Cerebellar nuclear complex (tissue), 1 donor: ENCODE measurements at regions not wholly inside any gene's neighbourhood (a gene's known extent, or its start where the extent isn't known, plus 50 kb on each side); places are given as distances from the start of the nearest gene placed in this dataset.

Experiments used
- DNase-seq, 2 experiments: peaks; one replicate each; lab custom pipeline; 2025; lab: John Stamatoyannopoulos, UW

DNA sequence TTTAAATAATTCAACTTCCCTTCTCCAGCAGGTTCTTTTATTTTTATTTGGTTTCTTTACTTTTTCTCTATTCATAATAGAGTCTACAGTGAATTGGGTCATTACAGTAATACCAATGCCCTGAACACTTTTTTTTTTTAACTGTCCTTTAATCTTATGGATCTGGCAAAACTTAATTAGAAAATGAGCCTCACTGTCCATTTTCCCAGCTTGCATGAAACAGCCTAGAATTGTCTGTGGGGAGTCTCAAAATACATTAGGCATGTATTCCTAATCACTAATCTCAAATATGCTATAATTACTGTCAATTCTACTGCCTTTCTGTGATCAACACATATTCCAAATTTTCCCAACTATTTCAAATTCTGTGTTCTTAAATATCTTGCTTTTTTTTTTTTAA, 406.8 kb downstream of the ANXA1 start:
- DNase-seq = no peak

DNA sequence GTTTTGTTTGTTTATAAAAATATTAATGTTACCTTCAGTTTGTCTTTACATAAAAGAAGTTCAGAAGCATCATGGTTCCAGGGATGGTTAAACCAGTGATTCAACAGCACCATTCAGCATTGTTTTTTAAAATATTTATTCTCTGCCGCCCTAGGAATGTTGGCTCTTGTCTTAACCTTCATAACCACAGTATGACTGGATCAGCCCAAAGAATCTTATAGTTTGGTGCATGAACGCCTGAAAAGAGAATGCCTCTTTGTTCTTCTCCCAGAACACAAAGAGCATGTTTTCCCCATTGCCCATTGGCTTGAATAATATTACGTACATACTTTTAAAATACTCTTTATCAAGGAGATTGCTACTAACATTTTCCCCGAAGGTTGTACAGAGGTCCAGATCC, 413.4 kb downstream of the ANXA1 start:
- no peak for DNase-seq

DNA sequence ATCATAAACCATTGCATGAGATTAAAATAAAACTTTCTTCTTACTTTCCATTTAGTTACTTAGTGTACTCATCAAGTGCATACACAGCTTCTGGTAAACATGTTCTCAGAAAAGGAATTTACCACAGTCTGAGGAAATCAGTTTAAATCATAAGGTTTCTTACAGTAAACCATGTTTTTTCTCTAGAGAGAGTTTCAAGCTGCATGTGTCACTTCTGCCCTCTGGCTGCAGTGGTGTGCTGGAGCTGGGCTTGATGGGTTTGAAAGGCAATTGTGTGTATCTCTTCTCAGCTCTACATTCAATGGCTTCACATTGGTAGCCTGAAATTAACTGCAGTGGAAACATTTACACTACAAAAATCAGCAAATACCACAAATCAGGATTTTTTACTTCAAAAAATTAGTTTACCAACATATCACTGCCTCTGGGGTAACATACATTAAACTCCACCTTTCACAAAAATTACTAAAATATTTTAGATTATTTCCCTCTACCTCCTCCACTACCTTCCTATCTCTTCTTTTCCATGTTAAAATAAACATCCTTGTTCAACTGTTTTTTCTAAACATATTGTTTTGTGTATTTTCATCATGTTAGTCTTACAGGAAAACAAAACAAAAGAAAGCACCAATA, 414.3 kb downstream of the ANXA1 start:
- DNase-seq = no peak

DNA sequence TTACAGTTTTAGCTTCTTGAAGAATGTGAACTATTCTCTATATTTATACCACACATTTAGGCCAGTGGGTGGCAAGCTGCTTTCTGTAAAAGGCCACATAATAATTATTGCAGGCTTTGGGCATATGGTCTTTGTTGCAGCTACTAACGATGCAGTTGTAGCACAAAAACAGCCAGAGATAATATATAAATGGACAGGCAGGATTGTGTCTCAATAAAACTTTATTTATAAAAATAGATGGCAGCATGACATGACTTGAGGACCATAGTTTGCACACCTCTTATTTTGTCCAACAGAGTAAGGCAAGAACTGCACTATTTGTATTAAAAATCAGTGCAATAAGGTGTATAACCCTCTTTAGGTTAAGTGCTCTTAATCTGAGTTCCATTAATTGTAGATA, 415.0 kb downstream of the ANXA1 start:
- DNase-seq = no peak

DNA sequence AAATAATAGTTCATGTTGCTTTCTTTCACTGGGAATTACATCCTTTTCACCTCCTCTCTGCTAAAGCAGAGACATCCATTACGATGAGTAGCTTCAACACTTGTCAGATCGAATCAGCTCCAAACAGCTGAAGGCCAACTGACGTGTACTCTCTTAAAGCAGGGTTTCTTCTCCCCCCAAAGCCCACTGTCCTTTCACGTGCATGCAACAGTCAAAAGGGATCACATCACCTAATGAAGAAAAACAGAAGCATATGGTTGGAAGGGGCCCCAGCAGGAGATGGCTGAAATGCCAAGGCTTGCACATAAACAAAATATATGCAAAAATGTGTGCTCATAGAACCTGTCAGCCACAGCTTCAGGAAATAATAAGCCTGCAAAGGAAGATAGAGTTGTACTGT, 421.6 kb downstream of the ANXA1 start:
- peak; percentile 32 to 38 for DNase-seq

DNA sequence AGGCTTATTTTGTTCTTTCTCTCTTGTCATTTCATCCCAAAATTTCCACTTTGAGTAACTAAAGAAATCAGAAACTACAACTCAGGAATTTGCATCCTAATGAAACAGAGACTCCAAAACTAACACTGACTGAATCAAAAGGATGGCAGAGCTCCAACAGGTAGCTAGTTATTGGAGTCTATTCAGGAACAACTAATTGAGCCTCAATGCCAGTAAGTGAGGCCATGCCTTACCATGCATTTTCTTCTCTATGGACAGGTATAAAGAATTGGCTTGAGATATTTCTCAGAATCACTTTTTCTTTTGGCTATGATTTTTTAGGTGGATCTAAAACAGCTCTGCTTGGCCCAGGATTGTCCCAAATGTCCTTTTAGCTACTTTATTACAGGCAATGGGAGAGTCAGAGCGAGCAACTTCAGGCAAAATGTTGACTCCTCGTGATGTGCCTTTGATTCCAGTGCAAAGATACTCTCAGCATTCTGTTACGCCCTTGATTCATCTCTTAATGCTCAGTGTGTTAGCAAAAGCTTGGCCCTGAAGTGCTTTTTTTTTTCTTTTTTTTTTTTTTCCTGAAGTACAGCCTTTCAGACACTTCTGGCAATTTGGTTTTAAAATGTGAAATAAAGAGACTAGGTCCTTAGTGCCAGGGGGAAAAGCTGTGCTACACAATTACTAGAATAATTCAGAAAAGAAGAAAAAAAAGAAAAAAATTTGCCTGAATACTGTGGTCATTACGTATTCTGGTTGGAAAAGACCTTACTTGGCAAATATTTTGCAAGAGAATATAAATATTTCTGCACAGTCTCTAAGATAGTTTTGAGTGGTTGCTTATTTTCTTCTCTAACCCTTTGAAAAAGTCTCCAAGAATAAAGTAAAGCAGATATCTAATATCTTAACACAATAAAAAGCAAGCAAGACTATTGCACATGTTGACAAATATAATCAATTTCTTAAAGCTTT, 423.7 kb downstream of the ANXA1 start:
- peak in 1 of 2 experiments; percentile 6 for DNase-seq

DNA sequence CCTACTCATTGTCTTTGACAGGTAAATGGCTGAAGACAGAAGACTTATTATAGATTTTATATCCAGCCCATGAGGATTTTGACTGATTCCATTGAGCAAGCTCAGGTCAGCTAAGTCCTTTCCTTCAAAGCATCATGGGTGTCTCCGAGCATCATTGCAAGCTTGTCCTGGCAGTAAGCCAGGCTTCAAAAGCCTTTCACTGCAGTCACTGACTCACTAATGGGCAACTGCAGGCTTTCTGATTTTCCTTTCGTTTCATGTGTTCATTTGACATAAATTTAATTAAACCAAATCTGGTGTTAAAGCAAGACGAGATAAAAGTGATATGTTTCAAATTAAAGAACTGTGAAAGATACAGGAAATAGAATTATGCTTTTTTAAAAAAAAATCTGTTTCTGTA, 426.2 kb downstream of the ANXA1 start:
- no peak for DNase-seq

DNA sequence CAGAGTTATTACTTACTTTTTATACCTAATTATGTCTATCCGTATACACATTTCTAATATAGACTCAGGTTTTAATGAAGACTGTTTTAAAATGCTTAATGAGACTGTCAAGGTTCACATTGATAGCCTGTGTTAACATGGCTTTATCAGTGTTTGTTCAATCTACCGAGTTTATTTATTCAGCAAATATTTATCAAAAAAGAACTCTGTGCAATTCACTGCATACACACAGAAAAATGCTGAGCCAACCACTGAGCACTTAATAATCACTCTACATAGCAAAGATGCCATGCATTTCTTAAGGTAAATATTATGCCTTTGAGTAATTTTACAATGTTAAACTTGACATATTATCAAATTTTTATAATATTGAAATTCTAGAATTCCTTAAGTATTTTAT, 428.2 kb downstream of the ANXA1 start:
- no peak for DNase-seq

DNA sequence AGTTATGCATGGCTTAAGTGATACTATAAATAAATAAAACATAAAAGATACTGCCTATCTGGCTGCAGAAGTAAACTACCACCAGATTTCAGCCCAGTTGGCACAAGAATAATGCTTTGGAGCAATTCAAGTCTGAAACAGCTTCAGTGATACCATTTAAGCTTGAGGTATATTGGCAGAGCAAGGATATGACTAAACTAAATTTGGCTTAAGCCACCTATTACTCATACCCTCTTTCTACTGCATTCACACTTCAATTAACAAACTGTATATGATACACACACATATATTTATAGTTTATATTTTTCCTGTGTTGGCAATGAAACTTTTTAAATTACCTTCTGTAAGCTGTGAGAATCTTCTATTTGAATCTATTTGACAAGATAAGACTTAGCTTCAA, 431.9 kb downstream of the ANXA1 start:
- no peak for DNase-seq

DNA sequence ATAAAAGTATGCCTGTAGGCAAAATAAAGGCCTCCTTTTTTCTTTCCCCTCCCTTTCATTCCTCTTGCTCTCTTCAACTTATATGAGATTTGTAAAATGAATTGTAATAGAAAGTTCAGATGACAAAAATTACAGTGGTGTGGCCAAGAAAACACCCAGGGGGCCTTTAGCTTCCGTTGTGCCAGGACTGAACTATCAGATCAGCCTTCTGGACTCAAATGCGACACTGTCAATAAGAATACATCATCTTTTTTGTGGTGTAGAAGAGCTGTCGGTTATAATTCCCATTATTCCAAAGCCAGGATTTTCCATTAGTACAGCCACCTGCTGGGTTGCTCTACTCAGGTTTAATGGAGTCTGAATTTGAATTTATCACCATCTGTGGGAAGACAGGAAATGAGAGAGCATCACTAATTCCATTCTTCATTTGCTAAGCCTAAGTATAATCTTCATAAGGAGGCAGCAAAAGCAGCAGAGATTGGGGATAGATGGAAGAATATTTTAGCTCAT, 443.4 kb downstream of the ANXA1 start:
- no peak for DNase-seq

DNA sequence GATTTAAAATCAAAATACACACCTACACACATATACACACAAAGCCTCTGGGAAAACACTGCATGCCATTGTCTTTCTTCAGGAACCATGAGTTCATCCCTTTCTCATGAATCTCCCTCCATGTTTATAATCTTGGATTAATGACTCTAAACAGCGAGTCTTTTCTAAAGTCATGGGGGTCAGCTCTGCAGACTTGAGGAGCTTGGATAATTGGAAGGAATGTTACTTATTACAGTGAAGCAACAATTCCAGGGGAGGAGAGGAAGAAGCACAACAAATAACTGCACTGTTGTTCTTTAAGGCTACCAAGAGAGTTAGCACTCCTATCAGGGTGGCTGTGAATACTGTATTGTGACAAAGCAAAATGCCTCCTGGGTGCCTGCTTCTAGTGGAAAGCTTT, 444.7 kb downstream of the ANXA1 start:
- no peak for DNase-seq

DNA sequence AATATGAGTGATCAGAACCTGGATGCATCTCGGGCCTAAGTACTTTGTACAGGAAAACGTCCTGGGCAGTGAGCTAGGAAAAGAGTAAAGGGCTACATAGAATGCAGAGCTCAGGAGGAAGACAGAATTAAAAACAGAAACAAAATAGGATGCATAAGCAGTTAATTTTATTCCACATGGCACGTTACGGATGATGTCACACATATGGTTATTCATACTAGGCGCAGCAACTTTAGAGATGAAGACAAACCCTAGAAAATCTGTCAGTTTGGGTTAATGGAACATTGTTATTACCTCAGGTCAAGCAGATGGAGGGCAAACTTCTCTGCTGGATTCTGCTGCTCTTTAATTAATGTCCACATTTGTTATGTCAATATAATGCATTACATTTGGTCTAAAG, 445.4 kb downstream of the ANXA1 start:
- no peak for DNase-seq

DNA sequence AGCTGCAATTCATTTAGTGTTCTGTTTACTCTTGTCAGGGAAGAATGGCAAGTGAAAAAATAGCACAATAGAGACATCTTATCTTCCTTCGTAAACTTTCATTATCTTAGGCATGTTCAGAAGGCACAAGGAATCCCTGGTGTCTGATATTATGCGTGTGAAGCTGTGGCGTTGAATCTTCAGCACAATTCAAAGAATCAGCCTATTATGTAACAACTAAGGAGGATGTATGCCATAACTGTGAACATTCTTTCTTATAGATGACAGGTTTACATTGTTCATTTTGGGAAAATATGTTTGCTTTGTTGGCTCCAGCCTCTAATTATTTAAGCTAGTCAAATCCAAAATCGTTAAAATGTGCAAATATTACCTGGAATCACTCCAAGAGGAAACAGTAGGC, 446.1 kb downstream of the ANXA1 start:
- no peak for DNase-seq

DNA sequence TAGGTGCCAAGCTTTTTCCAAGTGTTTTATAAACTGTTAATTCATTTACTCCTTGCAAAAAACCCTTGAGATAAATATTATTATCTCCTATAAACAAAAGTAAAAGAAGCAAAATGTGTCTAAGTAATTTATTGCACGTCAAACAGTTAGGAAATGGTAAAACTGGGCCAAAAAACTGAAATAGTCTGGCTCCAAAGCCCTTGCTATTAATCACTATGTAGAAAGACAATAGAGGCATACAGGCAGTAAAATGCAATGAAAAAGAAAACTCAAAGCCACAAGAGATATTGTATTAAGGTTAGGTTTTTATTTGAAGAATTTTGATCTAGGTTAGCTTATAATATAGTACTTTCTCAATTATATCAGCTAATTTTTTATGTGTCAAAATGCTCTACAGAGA, 457.7 kb downstream of the ANXA1 start:
- no peak for DNase-seq

DNA sequence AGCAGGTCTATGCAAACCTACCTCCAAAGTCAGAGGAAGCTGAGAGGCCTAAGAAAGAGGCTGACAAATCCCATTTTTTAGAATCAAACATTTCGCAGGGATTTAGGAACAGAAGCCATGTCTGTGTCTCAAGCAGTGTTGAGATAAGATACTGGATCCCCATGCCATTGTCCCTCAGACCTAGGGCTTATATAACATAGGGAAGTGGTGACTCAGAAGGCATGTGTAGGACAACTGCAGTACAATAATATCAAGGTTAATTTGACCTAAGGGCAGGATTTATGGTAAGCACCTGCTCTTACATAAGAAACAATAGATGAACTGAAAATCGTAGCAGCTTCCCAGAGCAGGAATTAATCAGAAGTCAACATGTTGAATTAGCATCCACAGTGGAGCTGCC, 459.4 kb downstream of the ANXA1 start:
- DNase-seq = no peak

DNA sequence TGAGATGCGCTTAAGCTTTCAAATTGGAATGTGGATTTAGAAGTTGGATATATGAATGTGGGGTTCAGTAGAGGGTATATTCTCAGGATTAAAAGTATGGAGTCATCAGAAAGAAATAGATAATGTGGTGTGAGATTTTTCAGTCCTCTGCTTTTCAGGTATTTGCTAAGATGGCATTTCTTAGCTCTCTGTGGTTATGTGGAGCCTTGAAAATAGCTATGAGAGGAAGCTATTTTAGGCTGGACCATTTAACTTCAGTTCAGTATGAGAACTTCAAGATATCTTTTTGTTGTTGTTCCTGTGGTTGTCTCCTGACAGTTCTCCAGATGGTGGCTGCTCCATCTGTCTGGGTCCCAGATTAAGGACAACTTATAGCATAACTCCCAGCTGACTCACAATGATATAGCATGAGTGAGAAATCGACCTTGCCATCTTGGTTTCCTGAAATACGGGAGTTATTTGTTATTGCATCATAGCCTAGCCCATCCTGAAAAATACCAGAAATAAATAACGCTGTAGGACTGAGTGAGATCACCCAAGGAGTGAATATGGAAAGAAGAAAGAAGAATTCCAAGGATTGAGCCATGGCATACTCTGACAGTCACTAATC, 461.5 kb downstream of the ANXA1 start:
- no peak for DNase-seq

DNA sequence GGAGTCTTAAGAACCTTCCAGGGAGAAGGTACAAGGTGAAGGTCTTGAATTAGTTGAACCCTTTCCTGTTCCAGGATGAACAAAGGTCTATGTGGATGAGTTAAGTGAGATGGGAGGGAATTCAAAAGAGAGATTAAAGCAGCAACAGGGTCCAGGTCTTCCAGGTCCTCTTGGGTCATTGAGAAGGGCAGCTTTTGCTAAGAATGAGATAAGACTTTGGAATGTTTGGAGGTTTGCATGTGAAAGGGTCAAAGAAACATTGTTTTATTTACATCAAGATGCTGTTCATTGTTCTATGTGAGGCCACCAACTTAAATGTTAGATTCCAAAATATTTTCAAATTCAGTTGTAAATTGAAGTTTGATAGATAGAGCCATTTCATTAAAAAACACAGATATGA, 463.9 kb downstream of the ANXA1 start:
- no peak for DNase-seq

DNA sequence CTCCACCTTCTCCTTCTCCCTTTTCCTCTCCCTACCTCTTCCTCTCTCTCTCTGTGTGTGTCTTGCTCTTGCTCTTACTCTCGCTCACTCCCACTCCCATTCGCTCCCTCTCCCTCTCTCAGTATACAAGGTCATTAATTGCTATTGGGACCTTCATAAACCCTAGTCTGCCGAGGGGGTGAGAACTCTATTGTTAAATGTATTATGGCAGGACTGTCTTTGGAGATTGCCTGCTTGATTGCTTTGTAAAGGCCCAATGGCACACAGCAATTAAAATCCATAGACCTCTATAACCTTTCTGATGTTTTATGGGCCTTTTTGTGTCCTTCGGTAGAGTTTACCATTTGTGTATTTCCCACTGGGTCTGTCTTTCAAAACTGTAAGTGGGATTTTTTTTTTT, 465.9 kb downstream of the ANXA1 start:
- DNase-seq = no peak

DNA sequence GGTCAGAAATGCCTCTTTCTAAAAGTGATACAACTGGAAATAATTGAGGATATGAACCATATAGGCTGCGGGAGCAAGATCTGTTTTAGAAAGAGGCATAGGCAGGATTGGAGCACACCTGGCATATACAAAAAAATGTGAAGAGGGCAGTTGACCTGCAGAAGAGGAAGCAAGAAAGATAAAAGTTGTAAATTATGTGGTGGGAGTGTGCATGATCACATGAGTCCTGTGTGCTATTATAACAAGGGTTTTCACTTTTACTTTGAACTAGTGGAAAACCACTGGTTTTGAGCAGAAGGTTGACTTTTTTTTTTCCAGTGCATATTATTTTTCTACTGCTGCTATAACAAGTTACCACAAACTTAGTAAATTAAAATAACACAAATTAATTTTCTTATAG, 489.3 kb downstream of the ANXA1 start:
- DNase-seq = no peak

DNA sequence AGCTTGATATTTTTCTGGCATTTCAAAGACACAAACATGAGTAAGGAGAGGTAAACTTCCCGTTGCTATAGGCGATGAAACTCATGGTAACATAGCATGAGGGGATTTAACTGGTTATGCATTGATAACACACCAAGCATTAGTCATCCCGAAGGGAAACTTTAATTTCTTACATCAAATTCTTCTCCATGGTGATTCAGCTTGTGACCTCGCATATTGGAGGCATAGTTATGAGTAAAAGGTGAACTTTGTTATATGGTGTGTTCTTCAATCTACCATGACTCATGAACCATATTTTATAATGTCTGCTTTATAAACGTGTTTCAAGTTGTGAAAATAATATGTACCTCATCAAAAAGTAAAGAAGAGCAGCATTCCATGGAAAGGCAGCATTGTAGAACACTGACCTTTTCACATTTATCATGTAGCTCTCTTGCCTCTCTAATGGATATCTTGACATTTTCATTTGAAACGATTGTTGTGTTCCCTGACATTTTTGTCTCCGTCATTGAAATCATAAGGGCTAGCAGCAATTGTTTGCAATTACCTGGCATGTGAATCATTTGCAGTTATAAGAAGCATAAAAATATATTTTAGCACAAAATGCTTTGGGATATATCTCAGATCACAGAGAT, 491.8 kb downstream of the ANXA1 start:
- DNase-seq = no peak

DNA sequence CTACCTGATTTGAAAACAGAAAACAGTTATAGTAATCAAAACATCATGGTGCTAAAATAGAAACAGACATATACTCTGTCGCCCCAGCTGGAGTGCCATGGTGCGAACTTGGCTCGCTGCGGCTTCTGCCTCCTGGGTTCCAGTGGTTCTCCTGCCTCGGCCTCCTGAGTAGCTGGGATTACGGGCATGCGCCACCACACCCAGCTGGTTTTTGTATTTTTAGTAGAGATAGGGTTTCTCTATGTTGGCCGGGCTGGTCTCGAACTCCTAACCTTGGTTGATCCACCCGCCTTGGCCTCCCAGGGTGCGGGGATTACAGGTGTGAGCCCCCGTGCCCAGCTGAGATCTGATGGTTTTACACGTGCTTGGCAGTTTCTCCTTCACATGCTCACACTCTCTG, 495.9 kb downstream of the ANXA1 start:
- no peak for DNase-seq

DNA sequence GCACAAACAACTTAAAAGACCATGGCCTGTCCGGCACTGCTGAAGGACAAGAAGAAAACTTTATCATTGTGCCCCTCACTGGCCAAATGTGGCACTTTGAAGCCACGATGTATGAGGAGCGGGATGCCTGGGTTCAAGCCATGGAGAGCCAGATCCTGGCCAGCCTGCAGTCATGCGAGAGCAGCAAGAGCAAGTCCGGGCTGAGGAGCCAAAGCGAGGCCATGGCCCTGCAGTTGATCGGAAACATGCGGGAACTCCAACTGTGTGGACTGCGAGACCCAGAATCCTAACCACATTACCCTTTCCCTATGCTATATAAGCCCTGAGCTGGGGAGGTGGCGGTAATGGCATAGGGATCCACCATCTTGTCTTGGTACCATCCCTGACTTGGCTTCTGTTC, 497.9 kb downstream of the ANXA1 start:
- DNase-seq = no peak
